ENCODE measurements at regions not wholly inside any gene's neighbourhood (a gene's known extent, or its start where the extent isn't known, plus 50 kb on each side); places are given as distances from the start of the nearest gene placed in this dataset.

- no peaks in the 10 kb centered on the region for H3K4me1 Mint-ChIP-seq
- DNase-seq = no peak
- CTCF ChIA-PET = no interaction called here
- H3K36me3 Mint-ChIP-seq = no peaks in the 10 kb centered on the region
- H3K9me3 Mint-ChIP-seq = no peaks in the 10 kb centered on the region
- no peak overlapping the region for H3K4me3 Mint-ChIP-seq
- no peak overlapping the region for H3K27ac Mint-ChIP-seq
- H3K27me3 Mint-ChIP-seq = no peaks in the 10 kb centered on the region
These were observed 53.1 kb upstream of the ABCA12 start for GRCh38 chr2:215191477-215191876.

GRCh38 chr2:215190588-215190987 is 52.2 kb upstream of the ABCA12 start:
- CTCF ChIA-PET = no interaction called here
- Mint-ChIP-seq H3K9me3 (no peaks in the 10 kb centered on the region), H3K36me3 (no peaks in the 10 kb centered on the region), H3K4me1 (no peaks in the 10 kb centered on the region), H3K27me3 (no peaks in the 10 kb centered on the region), H3K4me3 (no peak overlapping the region), H3K27ac (no peak overlapping the region)
- DNase-seq = no peak

GRCh38 chr2:215189393-215189792 is 51.0 kb upstream of the ABCA12 start:
- Mint-ChIP-seq H3K4me3 (no peak overlapping the region), H3K9me3 (no peaks in the 10 kb centered on the region), H3K36me3 (no peaks in the 10 kb centered on the region), H3K4me1 (no peaks in the 10 kb centered on the region), H3K27me3 (no peaks in the 10 kb centered on the region), H3K27ac (no peak overlapping the region)
- no peak for DNase-seq
- CTCF ChIA-PET = no interaction called here
